Astrocyte (in vitro differentiated cells and primary cell): ENCODE measurements at regions not wholly inside any gene's neighbourhood (a gene's known extent, or its start where the extent isn't known, plus 50 kb on each side); places are given as distances from the start of the nearest gene placed in this dataset.

Source experiments
- DNase-seq: peaks from one replicate; pipeline ENCODE4 v3.0.0-alpha.2; 2010; ENCODE audit warnings: low read depth
- FAIRE-seq: peaks from 2 replicates; lab custom pipeline; 2011; peaks lifted over from hg19 to GRCh38; lab: Jason Lieb, UNC
- H2AFZ ChIP-seq: 2 replicates; pipeline ENCODE4 v1.6.0; 2012; ENCODE audit warnings: low read depth, low read length, inconsistent platforms
- H3K27ac ChIP-seq: 2 replicates; pipeline ENCODE4 v1.5.1; 2011; ENCODE audit warnings: low read depth, low read length, inconsistent platforms
- H3K27me3 ChIP-seq: 2 replicates; pipeline ENCODE4 v1.6.0; 2011; ENCODE audit warnings: low read length, inconsistent platforms; ENCODE audit not compliant: insufficient read depth
- H3K36me3 ChIP-seq: 2 replicates; pipeline ENCODE4 v1.5.1; 2011; ENCODE audit warnings: low read length, inconsistent platforms; ENCODE audit not compliant: insufficient read depth
- H3K4me1 ChIP-seq: 2 replicates; pipeline ENCODE4 v1.5.1; 2011; ENCODE audit warnings: low read length, inconsistent platforms; ENCODE audit not compliant: insufficient read depth
- H3K4me2 ChIP-seq: 2 replicates; pipeline ENCODE4 v1.6.0; 2012; ENCODE audit warnings: low read length, inconsistent platforms
- H3K4me3 ChIP-seq: 2 replicates; pipeline ENCODE4 v1.5.1; 2011; ENCODE audit warnings: low read depth, mild to moderate bottlenecking, low read length, inconsistent platforms; ENCODE audit not compliant: insufficient read depth
- H3K79me2 ChIP-seq: 2 replicates; pipeline ENCODE4 v1.6.0; 2012; ENCODE audit warnings: mild to moderate bottlenecking, low read length, inconsistent platforms; ENCODE audit not compliant: insufficient read depth
- H3K9ac ChIP-seq: 2 replicates; pipeline ENCODE4 v1.6.0; 2012; ENCODE audit warnings: mild to moderate bottlenecking, low read length, inconsistent platforms
- H3K9me3 ChIP-seq: 2 replicates; pipeline ENCODE4 v1.5.1; 2012; ENCODE audit warnings: low read depth, mild to moderate bottlenecking, low read length, inconsistent platforms; ENCODE audit not compliant: insufficient read depth
- H4K20me1 ChIP-seq: 2 replicates; pipeline ENCODE4 v1.6.0; 2012; ENCODE audit warnings: low read length, inconsistent platforms; ENCODE audit not compliant: insufficient read depth
- H3K27ac Mint-ChIP-seq: one replicate; pipeline ENCODE4 v1.8.0; 2021; ENCODE audit warnings: mild to moderate bottlenecking, mixed read lengths; ENCODE audit not compliant: unreplicated experiment
- H3K27me3 Mint-ChIP-seq: one replicate; pipeline ENCODE4 v1.8.0; 2021; ENCODE audit warnings: low read depth, mixed read lengths; ENCODE audit not compliant: unreplicated experiment
- H3K36me3 Mint-ChIP-seq: one replicate; pipeline ENCODE4 v1.8.0; 2021; ENCODE audit warnings: low read depth, mixed read lengths; ENCODE audit not compliant: unreplicated experiment
- H3K4me1 Mint-ChIP-seq: one replicate; pipeline ENCODE4 v1.8.0; 2021; ENCODE audit warnings: low read depth, mixed read lengths; ENCODE audit not compliant: unreplicated experiment
- H3K4me3 Mint-ChIP-seq: one replicate; pipeline ENCODE4 v1.8.0; 2021; ENCODE audit warnings: mild to moderate bottlenecking, moderate library complexity, mixed read lengths; ENCODE audit not compliant: unreplicated experiment
- H3K9me3 Mint-ChIP-seq: one replicate; pipeline ENCODE4 v1.8.0; 2021; ENCODE audit warnings: mild to moderate bottlenecking, mixed read lengths; ENCODE audit not compliant: unreplicated experiment
- CTCF ChIP-seq: IDR thresholded peaks from 2 replicates; pipeline ENCODE4 v1.5.1; 2011; ENCODE audit warnings: low read depth, mild to moderate bottlenecking, inconsistent platforms, low read length, moderate library complexity; ENCODE audit not compliant: insufficient read depth
- EZH2 ChIP-seq: IDR thresholded peaks from 2 replicates; pipeline ENCODE4 v1.6.1; 2012; ENCODE audit warnings: mild to moderate bottlenecking, low read length, inconsistent platforms; ENCODE audit not compliant: insufficient read depth

GRCh38 chr10:14448197-14448990, 117.7 kb upstream of the FRMD4A start:
- H4K20me1 ChIP-seq: no peaks in the 10 kb centered on the region
- DNase-seq (no peak), FAIRE-seq (no peak)
- H3K27me3 Mint-ChIP-seq: no peaks in the 10 kb centered on the region
- no peaks in the 10 kb centered on the region for H3K27me3 ChIP-seq
- H3K27ac ChIP-seq: no peak overlapping the region
- H3K4me3 ChIP-seq: no peak overlapping the region
- H3K27ac Mint-ChIP-seq: no peak overlapping the region
- H3K4me2 ChIP-seq: no peak overlapping the region
- H3K9me3 Mint-ChIP-seq: peaks cover 2% of the 10 kb centered on the region
- H3K4me1 Mint-ChIP-seq: peaks cover 23% of the 10 kb centered on the region
- no peak overlapping the region for H3K4me3 Mint-ChIP-seq
- no peaks in the 10 kb centered on the region for H3K36me3 Mint-ChIP-seq
- TF ChIP-seq CTCF (no peak), EZH2 (no peak)
- H3K9me3 ChIP-seq: no peaks in the 10 kb centered on the region
- no peaks in the 10 kb centered on the region for H3K79me2 ChIP-seq
- H3K36me3 ChIP-seq: no peaks in the 10 kb centered on the region
- no peak overlapping the region for H2AFZ ChIP-seq
- H3K9ac ChIP-seq: no peak overlapping the region
- H3K4me1 ChIP-seq: peaks cover 11% of the 10 kb centered on the region

GRCh38 chr10:14447094-14447839, 116.5 kb upstream of the FRMD4A start:
- H3K79me2 ChIP-seq: no peaks in the 10 kb centered on the region
- no peak for DNase-seq
- Mint-ChIP-seq H3K27ac (no peak overlapping the region), H3K4me1 (peaks cover 23% of the 10 kb centered on the region), H3K27me3 (no peaks in the 10 kb centered on the region), H3K9me3 (peaks cover 2% of the 10 kb centered on the region), H3K36me3 (no peaks in the 10 kb centered on the region), H3K4me3 (no peak overlapping the region)
- no peak overlapping the region for H3K9ac ChIP-seq
- H3K27me3 ChIP-seq: no peaks in the 10 kb centered on the region
- H3K36me3 ChIP-seq: no peaks in the 10 kb centered on the region
- no peak overlapping the region for H2AFZ ChIP-seq
- TF ChIP-seq EZH2 (no peak), CTCF (no peak)
- H3K4me2 ChIP-seq: no peak overlapping the region
- peaks cover 11% of the 10 kb centered on the region for H3K4me1 ChIP-seq
- H4K20me1 ChIP-seq: no peaks in the 10 kb centered on the region
- no peak for FAIRE-seq
- H3K9me3 ChIP-seq: no peaks in the 10 kb centered on the region
- no peak overlapping the region for H3K4me3 ChIP-seq
- H3K27ac ChIP-seq: no peak overlapping the region
